ENCODE measurements at regions not wholly inside any gene's neighbourhood (a gene's known extent, or its start where the extent isn't known, plus 50 kb on each side); places are given as distances from the start of the nearest gene placed in this dataset.

DNA sequence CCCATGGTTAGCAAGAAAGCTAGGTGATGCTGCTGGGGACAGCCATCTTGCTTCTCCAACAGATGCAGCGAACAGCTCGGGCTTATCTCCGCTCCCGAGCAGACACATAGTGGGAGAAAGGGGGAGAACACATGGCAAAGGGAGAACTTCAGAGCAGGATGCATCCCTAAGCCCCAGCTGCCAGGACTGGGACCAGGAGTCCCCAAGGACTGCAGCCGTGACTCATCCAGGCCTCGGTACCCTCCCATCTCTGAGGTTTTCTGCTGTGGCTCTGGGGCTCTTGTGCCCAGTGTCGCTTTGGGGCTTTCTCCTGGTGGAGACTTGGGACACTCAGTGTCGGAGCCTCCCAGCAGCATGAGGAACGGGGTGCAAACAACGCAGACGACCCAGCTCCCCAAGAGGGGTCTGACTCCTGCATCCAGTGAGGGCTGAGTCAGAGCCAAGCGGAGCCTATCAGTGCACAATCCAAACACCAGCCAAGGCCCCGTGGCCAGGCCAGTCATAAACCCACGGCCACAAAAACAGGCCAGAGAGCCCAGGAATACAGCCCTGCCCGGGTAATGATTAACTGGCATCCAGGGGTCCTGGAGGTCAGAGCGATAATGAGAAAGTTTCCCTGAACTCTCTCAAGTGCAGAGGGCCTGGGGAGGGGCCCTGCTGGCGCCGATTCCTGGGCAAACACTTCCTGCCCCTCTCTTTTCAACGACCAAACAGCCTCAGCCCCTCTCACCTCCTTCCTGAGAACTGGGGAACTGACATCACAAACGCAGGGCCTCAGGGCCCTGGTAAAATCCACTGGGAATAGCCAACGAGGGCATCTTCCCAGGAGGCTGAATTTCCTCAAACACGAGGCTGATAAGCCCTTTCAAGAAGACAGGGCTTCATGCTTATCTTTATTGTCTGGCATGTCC is 202.9 kb downstream of the USP12 start:
- Histone ChIP-seq H3K27ac (ENCODE audit: low read length) (no peak overlapping the region), H3K27me3 (ENCODE audit: control insufficient read depth, insufficient read depth, low read length) (no peaks in the 10 kb centered on the region), H3K4me1 (ENCODE audit: control insufficient read depth, insufficient read depth, low read length) (peaks cover 4% of the 10 kb centered on the region), H3K36me3 (ENCODE audit: control insufficient read depth, insufficient read depth, low read length) (no peaks in the 10 kb centered on the region), H3K9me3 (ENCODE audit: control insufficient read depth, insufficient read depth, low read length) (no peaks in the 10 kb centered on the region), H3K4me3 (ENCODE audit: low read length) (no peak overlapping the region)
- intact Hi-C loops (cut with micrococcal nuclease), result no loop called here
- TF ChIP-seq, protein P1, sequence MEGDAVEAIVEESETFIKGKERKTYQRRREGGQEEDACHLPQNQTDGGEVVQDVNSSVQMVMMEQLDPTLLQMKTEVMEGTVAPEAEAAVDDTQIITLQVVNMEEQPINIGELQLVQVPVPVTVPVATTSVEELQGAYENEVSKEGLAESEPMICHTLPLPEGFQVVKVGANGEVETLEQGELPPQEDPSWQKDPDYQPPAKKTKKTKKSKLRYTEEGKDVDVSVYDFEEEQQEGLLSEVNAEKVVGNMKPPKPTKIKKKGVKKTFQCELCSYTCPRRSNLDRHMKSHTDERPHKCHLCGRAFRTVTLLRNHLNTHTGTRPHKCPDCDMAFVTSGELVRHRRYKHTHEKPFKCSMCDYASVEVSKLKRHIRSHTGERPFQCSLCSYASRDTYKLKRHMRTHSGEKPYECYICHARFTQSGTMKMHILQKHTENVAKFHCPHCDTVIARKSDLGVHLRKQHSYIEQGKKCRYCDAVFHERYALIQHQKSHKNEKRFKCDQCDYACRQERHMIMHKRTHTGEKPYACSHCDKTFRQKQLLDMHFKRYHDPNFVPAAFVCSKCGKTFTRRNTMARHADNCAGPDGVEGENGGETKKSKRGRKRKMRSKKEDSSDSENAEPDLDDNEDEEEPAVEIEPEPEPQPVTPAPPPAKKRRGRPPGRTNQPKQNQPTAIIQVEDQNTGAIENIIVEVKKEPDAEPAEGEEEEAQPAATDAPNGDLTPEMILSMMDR (IDR thresholded peaks at IDR 0.05), result no peak
- Mint-ChIP-seq H3K4me1 (peaks cover 0 to 8% of the 10 kb centered on the region in 2 donors), H3K36me3 (no peaks in the 10 kb centered on the region), H3K27ac (no peak overlapping the region), H3K4me3 (no peak overlapping the region), H3K9me3 (peaks cover 2% of the 10 kb centered on the region in 2 donors), H3K27me3 (ENCODE audit: low read depth in 2 of 2) (peaks cover 0 to 2% of the 10 kb centered on the region in 2 donors)
- 58% methylated on average over 22 of the region's 22 CpGs for WGBS (ENCODE audit: insufficient coverage)
- DNase-seq (no peak), ATAC-seq (no peak)

DNA sequence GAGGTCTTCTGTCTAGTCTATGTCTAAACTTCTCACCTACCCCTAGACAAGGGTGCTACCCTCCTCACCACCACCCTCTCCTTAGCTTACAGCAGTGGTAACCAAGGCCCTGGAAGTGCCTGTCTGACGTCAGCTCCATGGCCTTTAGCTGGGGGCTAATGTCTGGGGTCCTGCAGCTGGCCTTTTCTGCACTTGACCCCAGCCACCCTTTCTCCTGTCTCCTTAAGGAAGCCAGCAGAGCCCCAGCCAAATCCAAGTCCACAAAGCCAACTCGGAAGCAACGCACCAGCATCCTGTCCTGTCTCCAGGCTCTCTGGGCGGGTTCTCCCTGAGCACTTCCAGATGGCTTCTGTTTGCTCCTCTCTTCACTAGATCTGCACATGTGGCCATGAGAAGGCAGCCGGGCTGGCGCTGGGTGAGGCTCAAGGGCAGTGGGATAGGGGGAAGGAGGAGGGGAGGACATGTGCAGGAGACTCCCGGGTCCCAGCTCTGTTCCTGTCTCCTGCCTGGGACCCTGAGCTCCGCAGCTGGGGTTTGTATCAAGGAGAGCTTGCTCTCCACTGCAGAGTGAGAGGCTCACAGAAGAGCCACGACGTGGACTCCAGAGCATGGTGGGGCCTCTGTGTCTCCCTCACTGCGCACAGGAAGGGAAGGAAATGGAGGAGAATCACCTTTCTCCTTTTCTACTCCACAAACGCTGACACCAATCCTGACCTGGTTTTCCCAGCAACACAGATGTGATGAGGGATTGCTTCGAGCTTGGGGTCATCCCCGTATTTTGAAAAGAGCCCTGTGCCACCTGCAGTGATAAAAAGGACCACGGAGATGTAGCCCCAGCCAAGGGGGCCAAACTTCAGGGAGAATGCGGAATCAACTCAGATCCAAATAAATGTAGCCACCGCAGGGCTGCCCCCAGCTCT is 204.2 kb downstream of the USP12 start:
- Mint-ChIP-seq H3K9me3 (no peaks in the 10 kb centered on the region), H3K4me3 (no peak overlapping the region), H3K4me1 (peaks cover 0 to 3% of the 10 kb centered on the region in 2 donors), H3K36me3 (no peaks in the 10 kb centered on the region), H3K27me3 (ENCODE audit: low read depth in 2 of 2) (peaks cover 0 to 2% of the 10 kb centered on the region in 2 donors), H3K27ac (no peak overlapping the region)
- Histone ChIP-seq H3K27me3 (ENCODE audit: control insufficient read depth, insufficient read depth, low read length) (no peaks in the 10 kb centered on the region), H3K9me3 (ENCODE audit: control insufficient read depth, insufficient read depth, low read length) (no peaks in the 10 kb centered on the region), H3K36me3 (ENCODE audit: control insufficient read depth, insufficient read depth, low read length) (no peaks in the 10 kb centered on the region), H3K27ac (ENCODE audit: low read length) (no peak overlapping the region), H3K4me3 (ENCODE audit: low read length) (no peak overlapping the region), H3K4me1 (ENCODE audit: control insufficient read depth, insufficient read depth, low read length) (peaks cover 2% of the 10 kb centered on the region)
- DNase-seq, result no peak
- no peak for ATAC-seq
- TF ChIP-seq, protein P1 (IDR thresholded peaks at IDR 0.05), result no peak
- 87% methylated on average over 15 of the region's 17 CpGs for WGBS (ENCODE audit: insufficient coverage)
- intact Hi-C loops (cut with micrococcal nuclease), result no loop called here

DNA sequence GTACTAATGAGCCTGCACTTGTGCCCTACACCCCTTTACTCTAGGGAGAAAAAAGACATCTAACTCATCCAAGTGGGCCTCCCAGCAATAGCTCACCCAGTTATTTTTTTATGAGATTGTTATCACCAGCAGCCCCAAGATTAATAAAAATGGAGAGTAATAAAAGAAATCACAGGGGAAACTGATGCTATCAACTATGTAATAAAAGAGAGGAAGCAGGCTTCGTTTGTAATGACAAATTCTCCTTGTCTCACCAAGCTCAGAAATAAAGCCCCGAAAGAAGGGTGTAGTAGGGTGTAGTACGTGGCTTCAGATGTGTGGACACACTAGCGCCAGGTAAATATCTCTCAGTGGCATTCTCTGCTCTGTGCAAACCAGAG is 204.9 kb downstream of the USP12 start:
- DNase-seq, result no peak
- H3K27ac ChIP-seq (ENCODE audit: low read length), result no peak overlapping the region
- H3K27me3 ChIP-seq (ENCODE audit: control insufficient read depth, insufficient read depth, low read length), result no peaks in the 10 kb centered on the region
- no peak for ATAC-seq
- peaks cover 0 to 2% of the 10 kb centered on the region in 2 donors for H3K27me3 Mint-ChIP-seq (ENCODE audit: low read depth in 2 of 2)
- no peak overlapping the region for H3K27ac Mint-ChIP-seq
- H3K4me3 ChIP-seq (ENCODE audit: low read length), result no peak overlapping the region
- no peaks in the 10 kb centered on the region for H3K36me3 Mint-ChIP-seq
- no peaks in the 10 kb centered on the region for H3K36me3 ChIP-seq (ENCODE audit: control insufficient read depth, insufficient read depth, low read length)
- WGBS (ENCODE audit: insufficient coverage), result 69% methylated on average over 4 of the region's 4 CpGs
- H3K4me1 Mint-ChIP-seq, result no peaks in the 10 kb centered on the region
- H3K9me3 Mint-ChIP-seq, result no peaks in the 10 kb centered on the region
- TF ChIP-seq, protein P1 (IDR thresholded peaks at IDR 0.05), result no peak
- no peaks in the 10 kb centered on the region for H3K4me1 ChIP-seq (ENCODE audit: control insufficient read depth, insufficient read depth, low read length)
- intact Hi-C loops (cut with micrococcal nuclease), result no loop called here
- no peak overlapping the region for H3K4me3 Mint-ChIP-seq
- H3K9me3 ChIP-seq (ENCODE audit: control insufficient read depth, insufficient read depth, low read length), result no peaks in the 10 kb centered on the region

Data from natural killer cell (primary cell).